Adipose tissue (tissue), 3 donors: ENCODE measurements at regions not wholly inside any gene's neighbourhood (a gene's known extent, or its start where the extent isn't known, plus 50 kb on each side); places are given as distances from the start of the nearest gene placed in this dataset.

Experiments used
- H3K27ac ChIP-seq: one replicate; pipeline ENCODE4 v1.5.1; 2013; ENCODE audit warnings: low read depth, low read length
- WGBS, 3 donors: extraction: QIAGEN DNeasy Blood & Tissue Kit; methylation state at CpG; one replicate each; pipeline ENCODE4 v1.1.7; 2013; 5-methylcytosine and 5-hydroxymethylcytosine counted together
- donor health status: healthy with polysubstance abuse.
- donor health status: Bipolar disorder and iron deficiency.
- donor health status: healthy.

- WGBS, 3 donors = 60 to 85% (median 79%) methylated on average over 7 of the region's 7 CpGs
- no peak overlapping the region for H3K27ac ChIP-seq
These were observed 100.3 kb downstream of the SNX19 start for GRCh38 chr11:130815956-130816355.

DNA sequence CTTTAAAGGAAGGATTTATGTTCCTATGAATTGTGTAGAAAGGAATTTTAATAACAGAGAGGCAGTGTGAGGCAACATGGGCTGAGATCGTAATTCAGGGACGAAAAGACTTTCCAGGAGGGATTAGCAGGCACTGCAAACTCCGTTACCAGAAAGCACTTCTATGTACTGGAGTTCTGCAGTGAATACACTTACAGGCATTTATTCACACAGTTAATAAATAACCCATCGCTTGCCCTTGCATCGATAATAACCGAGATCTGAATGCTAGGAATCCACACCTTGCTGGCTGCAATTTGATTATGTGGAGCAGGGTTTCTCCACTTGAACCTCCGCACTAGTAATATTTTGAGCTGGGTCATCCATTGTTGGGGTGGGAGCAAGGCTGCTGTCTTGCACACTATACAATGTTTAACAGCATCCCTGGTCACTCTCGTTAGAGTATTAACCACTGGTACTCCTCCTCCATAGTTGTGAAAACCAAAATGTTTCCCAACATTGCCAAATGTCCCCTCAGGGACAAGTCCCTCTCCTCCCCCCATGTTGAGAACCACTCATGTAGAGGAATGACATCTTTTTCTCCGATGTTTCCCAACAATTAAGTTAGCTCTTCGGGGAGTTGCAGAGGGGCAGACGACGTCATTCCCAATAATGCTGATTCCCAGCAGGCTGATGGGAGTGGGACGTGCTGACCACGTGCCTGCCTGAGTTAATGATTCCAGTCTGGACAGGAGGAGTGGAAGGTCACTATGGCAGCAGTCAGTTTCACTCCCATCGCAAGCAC lies 99.5 kb downstream of the SNX19 start:
- WGBS, 3 donors = 25 to 76% (median 52%) methylated on average over 15 of the region's 15 CpGs
- no peak overlapping the region for H3K27ac ChIP-seq

- H3K27ac ChIP-seq = no peak overlapping the region
These were observed 98.8 kb downstream of the SNX19 start for GRCh38 chr11:130817330-130817944.

DNA sequence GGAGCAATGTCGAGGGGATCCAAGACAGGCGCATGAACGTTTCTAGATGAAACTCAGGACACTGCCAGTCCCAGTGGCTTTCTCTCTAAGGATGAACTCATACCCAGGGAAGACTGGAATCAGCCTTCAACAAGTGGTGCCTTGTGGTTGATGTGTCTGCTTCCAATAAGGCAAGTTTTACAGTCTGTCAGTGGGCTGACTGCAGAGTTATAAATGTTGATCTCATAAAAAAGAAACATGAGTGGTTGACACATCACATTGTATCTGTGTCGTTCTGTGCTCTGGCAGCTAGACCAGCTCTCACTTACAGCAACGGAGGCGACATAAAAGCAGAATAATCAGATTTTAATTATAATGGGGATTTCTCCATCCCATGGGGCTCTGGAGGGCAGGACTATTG lies 96.7 kb downstream of the SNX19 start:
- 66 to 72% (median 67%) methylated on average over 6 of the region's 6 CpGs for WGBS, 3 donors
- no peak overlapping the region for H3K27ac ChIP-seq
